Suppressor macrophage treated with lipopolysaccharide for 4 hours (primary cell): ENCODE measurements at regions not wholly inside any gene's neighbourhood (a gene's known extent, or its start where the extent isn't known, plus 50 kb on each side); places are given as distances from the start of the nearest gene placed in this dataset.
"Not testable (repeated sequence)": the region's sequence is repeated elsewhere in the genome, so short reads cannot be mapped to it uniquely, and the experiment has no call there.

Source experiments
- DNase-seq: peaks from one replicate; pipeline ENCODE4 v3.0.0-alpha.2; 2020

DNA sequence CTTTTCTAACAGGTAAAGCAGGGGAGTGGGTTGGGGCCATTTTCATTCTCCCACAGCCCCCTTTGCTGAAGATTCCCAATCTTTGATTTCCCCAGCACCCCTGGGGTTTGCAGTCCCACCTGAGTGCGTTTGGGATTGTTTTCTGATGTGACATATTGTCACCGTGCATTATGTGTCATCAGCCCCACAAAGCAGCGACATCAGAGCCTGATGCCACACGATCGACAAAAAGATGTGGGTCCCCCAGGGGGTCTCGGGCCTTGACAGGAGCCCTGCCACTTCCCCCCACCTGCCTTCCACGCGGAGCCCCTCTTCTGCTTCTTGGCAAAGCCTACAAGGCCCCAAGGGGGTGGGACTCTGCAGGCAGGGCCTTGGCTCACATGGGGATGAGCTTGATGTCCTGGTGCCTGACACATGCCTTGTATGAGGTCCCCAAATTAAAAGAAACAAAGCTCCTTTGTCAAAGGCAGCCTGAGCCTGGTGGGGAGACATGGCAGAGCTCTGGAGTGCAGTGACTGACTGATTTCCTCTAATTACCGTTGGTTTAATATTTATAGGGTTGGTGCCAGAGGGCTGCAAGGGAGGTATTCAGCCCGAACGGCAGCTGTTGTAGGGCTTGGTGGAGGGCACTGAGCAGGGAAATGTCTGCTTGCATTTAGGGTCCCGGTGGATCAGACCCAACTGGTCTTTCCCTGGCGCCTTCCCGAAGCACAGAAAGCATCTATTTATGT, 149.2 kb downstream of the MIAT start:
- no peak for DNase-seq

DNA sequence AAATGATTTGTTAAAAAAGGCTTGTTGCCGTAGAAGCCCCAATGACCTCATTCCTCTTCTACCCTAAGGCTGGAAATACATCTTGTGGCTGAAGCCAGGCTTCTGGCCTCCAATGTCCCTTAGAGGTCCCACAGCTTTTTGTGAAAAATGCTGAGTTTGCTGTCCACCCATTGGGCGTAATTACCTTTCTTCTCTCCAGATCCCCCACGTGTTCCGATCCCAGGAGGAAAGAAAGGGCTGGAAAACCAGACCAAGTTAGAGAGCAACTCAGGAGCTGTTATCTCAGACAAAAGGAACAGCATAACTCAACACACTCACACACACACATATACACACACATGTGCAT, 154.2 kb downstream of the MIAT start:
- no peak for DNase-seq

DNA sequence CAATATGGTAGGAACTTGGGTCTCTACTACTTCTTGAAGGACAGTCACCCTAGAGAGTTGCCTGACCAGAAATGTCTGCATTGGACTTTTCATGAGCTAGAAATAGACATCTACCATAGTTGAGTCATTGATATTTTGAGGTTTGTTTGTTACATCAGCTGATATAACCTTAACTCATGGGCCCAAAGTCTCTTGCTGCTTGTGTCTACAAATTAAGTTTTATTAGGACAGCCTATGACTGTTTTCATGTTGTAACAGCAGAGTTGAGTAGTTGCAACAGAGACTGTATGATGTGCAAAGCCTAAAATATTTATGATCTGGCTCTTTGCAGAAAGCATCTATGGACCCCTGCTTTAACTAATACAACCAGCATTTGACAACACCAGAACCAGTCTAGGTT, 155.3 kb downstream of the MIAT start:
- DNase-seq, result no peak

DNA sequence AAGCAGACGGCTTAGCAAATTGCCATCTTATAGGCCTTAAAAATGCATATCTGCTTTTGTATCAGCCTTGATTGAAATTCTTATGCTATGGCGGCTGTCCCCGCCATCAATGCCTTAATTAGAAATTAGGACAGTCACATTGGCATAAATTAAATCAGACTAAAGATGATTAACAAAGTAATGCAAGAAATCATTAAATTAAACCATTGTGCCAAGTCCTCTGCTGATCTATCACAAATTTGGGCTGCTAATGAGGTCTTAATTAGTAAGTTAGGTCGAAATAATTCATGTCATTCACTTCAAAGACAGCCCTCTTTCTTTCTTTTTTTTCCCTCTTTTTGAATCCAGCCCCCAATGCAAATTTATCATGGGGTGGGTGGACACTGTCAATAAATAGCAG, 159.3 kb downstream of the MIAT start:
- no peak for DNase-seq

DNA sequence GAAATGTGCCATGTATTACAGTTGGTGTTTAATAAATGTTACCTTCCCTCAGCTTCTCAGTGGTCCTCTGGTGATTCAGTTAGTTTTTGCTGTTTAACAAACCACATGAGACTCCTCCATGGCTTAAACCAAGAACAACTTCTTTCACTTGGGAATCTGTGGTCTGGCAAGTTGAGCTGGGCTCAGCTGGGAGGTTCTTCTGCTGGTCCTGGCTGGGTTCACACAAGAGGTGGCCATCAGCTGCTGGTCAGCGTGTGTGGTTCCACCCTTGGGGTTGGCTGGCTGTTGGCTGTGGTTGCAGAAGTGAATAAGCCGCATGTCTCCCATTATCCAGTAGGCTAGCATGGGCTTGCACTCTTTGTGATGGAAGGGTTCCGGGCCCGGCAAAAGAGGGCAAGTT, 160.5 kb downstream of the MIAT start:
- no peak for DNase-seq

DNA sequence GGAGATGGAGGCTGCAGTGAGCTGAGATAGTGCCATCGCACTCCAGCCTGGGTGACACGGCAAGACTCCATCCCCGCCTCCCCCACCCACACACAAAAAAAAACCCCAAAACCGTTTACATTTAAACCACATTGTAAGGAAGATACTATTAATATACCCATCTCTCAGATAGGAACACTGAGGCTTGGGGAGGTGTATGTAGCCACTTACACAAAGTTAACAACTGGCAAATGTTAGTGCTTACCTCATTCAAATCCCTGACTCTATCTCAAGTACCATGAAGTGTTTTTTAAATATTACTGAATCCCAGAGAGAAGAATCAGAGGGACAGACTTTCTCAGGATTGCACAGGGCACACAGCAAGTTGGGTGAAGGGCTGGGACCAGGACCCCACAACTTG, 164.5 kb downstream of the MIAT start:
- no peak for DNase-seq

DNA sequence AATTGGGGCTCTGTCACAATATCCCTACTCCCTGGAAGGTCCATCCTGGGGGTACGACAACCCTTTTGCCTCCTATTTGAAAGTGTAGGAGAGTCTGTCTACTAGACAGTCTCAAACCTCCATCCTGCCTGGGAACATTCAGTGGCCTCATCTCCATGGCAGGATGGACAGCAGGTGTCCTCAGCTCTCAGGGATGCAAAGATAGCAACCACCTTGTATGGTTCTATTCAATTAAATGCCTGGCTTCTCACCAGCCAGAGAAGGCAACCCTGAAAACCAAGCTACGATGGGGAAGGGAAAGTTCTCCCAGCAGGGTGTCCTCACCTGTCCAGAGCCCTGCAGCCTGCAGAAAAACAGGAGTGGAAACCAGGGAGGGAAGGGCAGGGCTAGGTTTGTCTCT, 164.9 kb downstream of the MIAT start:
- no peak for DNase-seq

DNA sequence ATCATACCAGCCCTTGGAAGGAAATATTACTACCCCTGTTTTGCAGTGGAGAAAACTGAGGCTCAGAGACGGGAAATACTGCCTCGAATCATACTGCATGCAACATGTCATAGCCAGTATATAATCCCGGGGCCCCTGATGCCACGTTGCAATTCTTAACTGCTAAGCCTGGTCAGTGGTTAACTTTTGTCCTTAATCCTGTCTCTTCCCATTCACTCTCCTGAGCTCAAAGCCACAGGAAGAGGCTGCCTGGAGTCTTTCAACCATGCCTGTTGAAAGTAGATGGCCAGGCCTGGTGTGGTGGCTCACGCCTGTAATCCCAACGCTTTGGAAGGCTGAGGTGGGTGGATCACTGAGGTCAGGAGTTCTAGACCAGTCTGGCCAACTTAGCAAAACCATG, 166.6 kb downstream of the MIAT start:
- DNase-seq, result no peak

DNA sequence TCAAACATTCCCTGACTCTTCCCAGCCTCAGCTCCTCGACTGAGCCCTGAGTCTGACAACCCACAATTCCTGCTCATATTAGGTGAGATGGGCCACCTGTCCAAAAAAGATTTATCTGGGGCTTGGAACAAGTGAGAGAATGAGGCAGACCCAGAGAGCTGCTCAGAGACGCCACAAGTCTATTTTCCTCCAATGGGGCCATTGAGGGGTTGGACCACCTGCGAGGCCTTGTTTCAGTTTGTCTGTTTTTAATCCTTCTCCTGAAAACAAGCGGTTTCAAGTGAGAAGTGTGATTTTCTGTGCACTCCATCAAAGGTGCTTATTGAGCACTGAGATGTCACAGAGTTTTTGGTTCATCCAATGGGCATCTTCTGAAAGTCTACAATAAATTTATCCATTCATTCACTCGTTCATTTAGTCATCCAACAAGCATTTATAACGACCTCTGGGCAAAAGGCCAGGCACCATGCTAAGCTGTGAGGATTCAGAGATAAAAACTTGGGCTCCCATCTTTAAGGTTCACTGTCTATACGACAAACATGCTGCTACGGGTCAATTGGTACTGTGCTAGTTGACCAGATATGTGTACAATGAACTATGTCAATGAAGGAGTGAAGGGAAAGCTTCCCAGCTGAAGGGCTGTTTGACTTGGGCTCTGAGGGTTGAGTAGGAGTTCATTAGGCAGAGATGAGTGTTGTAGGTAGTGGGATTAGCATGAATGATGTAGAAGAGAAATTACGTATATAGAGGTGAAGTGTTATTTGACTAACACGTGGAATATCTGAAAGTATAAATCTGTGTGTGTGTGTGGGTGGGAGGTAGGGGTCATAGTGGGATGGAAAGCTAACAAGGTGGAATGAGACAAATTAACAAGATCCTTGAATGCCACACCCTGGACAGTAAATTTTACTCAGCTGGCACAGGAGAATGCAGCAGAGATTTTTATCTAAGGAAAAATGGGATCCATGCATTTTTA, 168.9 kb downstream of the MIAT start:
- DNase-seq, result no peak

DNA sequence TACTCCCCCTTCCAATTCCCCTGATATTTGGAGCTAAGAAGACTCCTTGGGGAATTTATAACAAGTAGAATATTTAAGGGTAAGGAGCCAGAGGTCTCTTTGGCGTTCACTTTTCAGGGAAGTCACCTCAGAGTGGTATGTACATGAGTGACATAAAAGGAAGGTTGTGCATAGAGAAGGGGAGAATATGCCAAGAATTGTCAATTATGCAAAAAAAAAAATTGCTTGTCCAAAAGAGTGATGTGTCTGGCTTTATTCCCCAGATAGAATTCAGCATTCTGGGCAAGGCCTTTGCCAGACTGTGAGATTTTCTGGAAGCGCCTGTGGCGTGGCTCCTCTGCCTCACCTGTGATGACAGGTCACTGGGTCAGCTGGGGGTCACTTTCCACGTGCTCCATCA, 170.2 kb downstream of the MIAT start:
- DNase-seq, result no peak

DNA sequence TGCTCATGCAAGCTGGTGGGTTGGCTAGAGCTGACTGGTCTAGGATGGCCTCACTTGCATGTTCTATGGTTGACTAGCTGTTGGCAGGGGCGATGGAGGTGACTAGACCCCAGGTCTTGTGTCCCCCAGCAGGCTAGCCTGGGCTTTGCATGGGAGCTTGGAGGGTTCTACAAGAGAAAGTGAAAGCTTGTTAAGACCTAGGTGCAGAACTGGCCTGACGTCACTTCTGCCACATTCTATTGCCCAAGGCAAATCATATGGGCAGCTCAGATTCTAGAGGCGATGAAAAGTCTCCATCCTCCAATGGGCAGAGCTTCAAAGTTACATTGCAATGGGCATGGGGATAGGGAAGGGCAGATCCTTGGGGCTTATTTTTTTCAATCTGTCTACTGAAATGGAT, 170.9 kb downstream of the MIAT start:
- no peak for DNase-seq

DNA sequence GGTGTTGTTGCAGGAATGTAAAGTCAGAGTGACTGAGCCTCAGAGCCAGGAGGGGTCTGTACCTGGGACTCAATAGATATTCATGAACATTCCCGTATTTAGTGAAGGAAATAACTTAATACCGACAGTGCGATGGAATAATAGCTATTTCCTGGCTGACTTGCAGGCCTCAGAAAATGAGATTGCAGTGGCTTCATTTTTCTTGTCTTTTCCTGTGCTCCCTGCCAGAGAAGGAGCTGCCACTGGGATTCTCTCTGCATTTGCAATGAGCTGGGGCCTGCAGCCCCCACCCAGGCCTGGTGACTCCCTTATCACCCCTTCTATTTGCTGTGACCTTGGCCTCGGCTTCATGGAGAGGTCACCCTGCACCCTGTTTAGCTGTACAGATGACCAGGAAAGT, 173.4 kb downstream of the MIAT start:
- DNase-seq, result no peak

DNA sequence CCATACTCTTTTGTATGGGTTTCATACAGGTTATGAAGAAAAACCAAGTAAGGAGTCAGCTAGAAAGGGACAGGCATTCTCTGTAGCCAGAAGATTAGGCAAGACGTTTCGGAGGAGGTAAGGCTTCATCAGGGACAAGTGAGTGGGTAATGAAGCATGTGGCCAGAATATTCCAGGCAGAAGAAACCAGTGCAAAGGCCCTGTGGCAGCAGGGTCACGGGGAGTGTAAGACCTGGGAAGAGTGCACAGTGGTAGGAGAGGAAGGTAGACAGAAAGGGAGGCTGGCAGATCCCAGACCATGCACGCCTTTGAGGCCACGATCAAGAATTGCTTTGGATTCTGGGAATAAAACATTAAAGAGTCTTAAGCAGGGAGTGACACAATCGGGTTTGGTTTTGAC, 177.6 kb downstream of the MIAT start:
- DNase-seq, result no peak

DNA sequence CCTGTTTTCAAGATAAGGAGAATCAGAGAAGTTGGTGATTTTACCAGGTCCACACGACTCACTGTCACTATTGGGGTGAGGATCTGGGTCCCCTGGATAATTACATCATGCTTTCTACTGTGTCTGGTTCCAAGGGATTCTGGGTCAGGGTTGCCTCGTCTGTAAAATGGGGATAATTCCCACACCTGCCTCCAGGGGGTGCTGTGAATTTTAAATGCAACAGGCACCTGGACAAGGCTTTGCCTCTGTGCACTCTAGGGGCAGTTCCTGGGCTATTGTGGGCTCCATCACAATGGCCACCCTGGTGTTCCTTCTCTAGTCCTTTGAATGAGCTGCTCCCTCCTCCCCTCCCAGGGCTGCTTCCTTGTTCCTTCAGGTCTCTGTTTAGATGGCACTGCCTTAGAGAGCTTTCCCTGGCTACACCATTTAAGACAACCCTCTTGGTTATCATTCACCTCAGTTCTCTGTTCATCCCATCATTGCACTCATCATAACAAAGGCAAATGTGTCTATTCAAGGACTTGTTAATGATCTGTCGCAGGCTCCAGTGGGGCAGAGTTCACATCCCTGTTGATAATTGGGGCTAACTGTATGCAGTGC, 178.6 kb downstream of the MIAT start:
- DNase-seq, result peak; percentile 61

DNA sequence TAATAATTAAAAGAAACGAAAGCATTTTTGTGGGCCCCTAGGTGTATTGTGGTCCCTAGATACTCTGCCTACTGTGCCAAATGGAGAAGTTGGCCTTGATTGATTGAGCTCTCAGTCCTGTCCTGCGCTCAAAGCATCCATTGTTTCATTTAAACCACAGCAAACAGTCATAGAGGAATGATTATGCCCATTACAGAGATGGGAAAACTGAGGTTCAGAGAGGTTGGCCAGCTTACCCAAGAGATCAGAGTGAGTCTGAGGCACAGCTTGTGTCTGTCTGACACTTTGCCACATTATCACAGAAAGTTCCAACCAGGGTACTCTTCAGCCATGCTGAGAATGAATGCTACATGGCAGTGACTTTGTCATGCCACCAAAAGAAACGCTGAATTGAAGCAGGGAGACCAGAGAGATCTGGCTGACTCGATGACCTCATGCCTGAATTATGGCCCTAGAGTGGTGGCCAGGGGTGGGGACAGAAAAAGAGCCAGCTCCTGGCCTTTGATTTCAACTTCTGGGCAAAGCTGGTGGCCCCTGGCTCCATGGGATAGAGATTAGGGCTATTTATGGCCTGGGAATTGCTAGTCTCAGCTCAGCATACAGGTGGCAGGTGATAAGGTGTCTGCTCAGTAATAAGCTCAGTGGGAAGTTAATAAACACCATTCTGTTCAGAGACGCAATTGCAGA, 180.5 kb downstream of the MIAT start:
- DNase-seq, result no peak

DNA sequence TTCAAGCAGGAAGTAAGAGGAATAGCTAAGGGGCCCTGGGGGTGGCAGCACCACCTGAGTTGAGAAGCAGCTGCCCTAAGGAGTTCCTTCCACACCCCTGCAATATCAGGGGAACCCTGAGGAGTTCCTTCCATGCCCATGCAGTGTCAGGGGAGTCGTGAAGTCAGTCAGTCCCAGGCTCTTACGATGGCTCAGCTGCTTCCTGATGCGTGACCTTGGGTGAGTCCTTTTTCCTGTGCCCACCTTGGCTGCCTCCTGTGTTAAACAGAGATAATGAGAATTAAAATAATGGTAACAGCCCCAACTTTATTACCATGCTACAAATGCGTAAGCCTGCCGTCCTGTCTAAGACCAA, 181.1 kb downstream of the MIAT start:
- no peak for DNase-seq

DNA sequence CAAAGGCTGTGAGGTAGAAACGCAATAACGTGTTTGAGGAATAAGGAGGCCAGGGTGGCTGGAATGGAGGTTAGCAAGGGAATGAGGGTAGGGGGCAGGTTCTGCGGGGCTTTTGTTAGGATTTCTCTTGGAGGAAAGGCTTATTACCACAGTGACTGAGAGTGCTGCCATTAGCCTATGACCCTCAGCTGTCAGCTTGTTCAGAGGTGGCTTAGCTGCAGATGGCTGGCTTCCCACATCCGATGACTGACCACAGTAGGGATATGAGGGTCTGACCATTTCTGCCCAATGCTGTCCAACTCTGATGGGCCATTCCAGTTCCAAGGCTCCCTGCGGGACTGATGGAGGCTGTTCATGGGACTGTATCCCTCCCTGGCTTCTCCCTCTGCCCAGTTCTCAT, 181.8 kb downstream of the MIAT start:
- DNase-seq, result no peak

DNA sequence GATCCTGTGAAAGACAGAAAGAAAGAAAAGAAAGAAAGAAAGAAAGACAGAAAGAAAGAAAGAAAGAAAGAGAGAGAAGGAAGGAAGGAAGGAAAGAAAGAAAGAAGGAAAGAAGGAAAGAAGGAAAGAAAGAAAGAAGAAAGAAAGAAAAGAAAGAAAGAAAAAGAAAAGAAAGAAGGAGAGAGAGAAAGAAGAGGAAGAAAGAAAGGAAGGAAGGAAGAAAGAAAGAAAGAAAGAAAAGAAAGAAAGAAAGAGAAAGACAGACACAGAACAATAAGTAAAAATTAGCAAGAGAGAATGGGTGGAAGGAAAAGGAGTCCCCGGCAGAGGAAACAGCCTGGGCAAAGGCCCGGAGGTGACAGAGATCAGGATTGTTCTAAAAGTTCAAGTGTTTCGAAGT, 183.4 kb downstream of the MIAT start:
- DNase-seq, result not testable (repeated sequence)

DNA sequence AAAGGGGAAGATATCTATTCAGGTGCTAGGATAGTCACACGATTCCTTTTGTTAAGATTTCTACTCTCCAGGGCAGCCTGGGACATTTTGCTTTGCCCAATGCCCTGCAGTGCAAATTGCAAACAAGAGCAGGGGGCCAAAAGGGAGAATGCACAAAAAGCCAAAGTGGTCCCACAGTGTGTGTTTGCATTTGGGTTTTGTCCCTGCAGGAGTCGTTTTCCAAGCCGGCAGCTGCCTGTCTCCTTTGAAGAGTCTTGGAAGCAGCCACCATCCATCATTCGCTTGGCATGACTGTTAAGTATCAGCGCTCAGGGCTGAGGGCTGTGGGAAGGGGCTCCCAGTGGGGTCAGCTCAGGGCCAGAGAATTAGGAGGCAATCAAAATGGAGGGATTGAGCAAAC, 184.7 kb downstream of the MIAT start:
- no peak for DNase-seq

DNA sequence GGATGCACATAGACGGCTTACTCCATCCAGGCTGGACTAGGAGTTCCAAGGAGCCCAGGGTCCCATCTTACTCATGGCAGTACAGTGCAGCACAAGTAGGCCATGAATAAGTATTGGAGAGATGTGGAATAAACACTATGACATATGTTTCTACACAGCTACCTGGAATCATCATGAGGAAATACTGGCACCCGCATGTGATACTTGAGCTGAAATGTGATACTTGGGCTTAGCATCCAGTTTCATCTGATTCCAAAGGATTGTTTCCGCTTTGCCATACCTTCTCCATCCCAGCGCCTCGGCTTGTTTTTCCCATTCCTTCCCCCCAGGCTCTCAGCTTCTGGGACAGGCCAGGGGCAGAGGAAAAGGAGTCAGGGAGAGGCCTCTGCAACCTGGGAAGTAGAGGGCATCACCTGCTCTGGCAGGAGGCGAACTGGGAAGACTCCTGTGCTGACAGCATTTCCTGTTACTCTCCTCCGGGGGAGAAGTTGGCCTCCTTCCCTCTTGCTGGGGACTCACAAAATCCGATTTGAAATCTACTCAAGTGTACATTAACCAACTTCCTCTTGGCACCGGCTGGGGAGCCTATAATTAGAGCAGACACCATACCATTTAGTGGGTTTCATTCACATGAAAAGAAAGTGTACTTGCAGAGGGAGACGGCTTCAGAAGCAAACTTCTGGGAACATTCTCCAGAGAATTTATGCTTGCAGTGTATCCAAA, 187.8 kb downstream of the MIAT start:
- DNase-seq, result peak; percentile 12

DNA sequence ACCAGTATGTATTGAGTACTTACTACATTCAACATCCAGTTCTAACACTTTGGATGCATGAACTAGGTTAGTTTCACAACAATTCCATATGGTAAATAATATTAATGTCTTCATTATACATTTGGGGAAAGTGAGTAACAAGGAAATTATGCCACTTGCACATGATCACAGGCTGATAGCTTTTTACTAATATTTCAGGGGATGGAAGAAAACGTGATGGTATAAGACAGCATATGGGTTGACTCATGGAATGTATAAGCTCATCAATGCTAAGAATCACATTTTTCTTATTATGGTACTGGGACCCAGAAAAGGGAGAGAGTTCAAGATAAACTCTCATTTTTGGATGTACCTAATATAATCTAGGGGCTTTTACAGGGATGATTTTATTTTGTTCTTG, 188.7 kb downstream of the MIAT start:
- DNase-seq, result no peak

DNA sequence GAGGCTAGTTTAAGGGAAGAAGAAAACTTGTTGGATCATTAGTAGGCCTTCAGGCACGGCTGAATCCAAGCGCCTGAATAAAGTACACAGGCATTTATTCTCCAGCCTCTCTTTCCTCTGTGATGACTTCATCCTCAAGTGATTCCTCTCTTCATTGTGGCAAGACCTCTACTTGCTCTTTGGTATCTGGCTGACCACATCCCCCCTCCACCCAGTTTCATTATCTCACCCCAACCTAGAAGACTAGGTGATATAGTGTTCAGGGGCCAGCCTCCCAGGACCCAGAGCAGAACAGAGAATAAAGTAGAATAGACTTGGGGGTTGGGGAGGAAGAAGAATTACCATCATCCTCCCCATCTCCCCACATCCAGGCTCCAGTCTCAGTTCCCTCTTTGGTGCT, 189.3 kb downstream of the MIAT start:
- peak; percentile 13 for DNase-seq

DNA sequence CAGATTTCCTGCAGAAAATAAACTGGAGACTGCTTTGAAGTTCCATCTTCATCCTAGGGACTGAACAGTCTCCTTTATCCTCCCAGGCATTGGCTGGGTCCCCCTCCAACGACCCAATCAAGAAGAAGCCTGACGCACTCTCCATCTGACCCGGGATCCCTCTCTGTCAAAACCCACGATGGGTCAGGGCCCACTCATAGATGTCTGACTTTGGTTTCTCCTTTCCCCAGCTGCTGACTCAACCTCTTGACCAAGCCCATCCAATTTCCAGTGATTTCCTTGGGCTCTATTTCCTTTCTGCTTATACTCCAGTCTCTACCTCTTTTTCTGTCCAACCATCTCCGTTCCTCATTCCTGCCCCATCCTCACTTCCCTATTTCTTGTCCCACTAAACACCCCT, 189.7 kb downstream of the MIAT start:
- DNase-seq, result peak; percentile 30
